ENCODE measurements at regions not wholly inside any gene's neighbourhood (a gene's known extent, or its start where the extent isn't known, plus 50 kb on each side); places are given as distances from the start of the nearest gene placed in this dataset.

- TF ChIP-seq CTCF (conservative IDR thresholded peaks at IDR 0.05; ENCODE audit: low read length): no peak
- H3K4me3 ChIP-seq (ENCODE audit: low read length): no peak overlapping the region
- no peak for DNase-seq (ENCODE audit: low read depth)
Measured at GRCh38 chr11:127338380-127339259, 338.1 kb upstream of the KIRREL3 start.

GRCh38 chr11:127334466-127334865, 333.9 kb upstream of the KIRREL3 start:
- no peak for DNase-seq (ENCODE audit: low read depth)
- no peak for TF ChIP-seq CTCF (conservative IDR thresholded peaks at IDR 0.05; ENCODE audit: low read length)
- no peak overlapping the region for H3K4me3 ChIP-seq (ENCODE audit: low read length)

DNA sequence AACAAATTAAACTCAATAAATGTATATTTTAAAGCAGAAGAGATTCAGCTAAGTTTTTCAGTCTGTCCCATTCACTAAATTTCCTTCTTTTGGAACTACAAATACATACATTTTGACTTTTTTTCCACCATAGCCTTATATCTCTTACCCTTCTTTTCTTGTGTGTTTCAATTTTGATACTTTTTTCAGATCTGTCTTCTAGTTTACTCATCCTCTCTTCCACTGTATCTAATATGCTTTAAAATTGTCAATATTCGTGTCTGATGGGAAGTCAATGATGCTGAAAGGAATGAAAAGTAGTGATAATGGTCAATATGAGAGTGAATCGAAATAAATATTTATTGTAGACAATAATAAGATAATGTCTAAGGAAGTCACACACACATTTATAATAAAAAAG, 332.3 kb upstream of the KIRREL3 start:
- no peak overlapping the region for H3K4me3 ChIP-seq (ENCODE audit: low read length)
- no peak for TF ChIP-seq CTCF (conservative IDR thresholded peaks at IDR 0.05; ENCODE audit: low read length)
- DNase-seq (ENCODE audit: low read depth): no peak

- TF ChIP-seq CTCF (conservative IDR thresholded peaks at IDR 0.05; ENCODE audit: low read length): no peak
- no peak overlapping the region for H3K4me3 ChIP-seq (ENCODE audit: low read length)
- no peak for DNase-seq (ENCODE audit: low read depth)
Measured at GRCh38 chr11:127330044-127330443, 329.5 kb upstream of the KIRREL3 start.

DNA sequence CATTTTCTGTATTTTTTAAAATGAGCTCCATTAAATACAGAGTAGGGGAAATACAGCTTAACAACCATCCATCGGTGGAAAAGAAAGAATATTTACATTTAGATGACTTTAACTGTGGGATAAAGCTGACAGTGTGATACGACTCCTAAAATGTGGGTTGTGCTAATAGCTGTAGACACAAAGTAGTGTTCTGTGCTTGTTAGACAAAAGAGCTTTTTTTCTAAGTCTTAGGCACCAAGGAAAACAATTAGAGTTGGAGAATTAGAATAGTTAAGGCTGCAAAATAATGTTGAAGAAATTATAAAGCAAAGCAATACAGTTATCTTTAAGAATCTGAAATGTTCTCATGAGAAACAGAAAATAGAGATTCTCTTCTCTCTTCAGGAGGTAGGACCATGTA, 307.7 kb upstream of the KIRREL3 start:
- no peak overlapping the region for H3K4me3 ChIP-seq (ENCODE audit: low read length)
- no peak for DNase-seq (ENCODE audit: low read depth)
- TF ChIP-seq CTCF (conservative IDR thresholded peaks at IDR 0.05; ENCODE audit: low read length): no peak

DNA sequence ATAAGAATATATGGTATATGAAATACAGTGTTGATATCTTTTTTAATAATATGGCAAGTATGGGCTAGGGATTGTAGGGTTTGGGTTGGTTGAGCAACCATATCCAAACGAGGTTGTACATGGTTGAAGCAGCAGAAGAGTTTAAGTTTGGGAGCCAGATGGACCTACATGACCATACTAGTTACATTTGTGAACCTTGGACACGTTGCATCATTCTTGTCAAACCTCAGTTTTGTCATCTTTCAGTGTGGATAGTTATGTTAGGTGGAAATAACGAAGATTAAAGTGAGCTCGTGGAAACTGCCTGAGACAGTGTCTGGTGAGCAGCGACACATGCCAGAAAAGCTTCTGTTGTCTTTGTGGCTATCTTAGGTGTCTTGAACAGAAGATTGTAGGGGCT, 307.1 kb upstream of the KIRREL3 start:
- H3K4me3 ChIP-seq (ENCODE audit: low read length): no peak overlapping the region
- TF ChIP-seq CTCF (conservative IDR thresholded peaks at IDR 0.05; ENCODE audit: low read length): no peak
- DNase-seq (ENCODE audit: low read depth): no peak

GRCh38 chr11:127304634-127305033, 304.1 kb upstream of the KIRREL3 start:
- H3K4me3 ChIP-seq (ENCODE audit: low read length): no peak overlapping the region
- DNase-seq (ENCODE audit: low read depth): no peak
- TF ChIP-seq CTCF (conservative IDR thresholded peaks at IDR 0.05; ENCODE audit: low read length): no peak
